Smooth muscle cell (in vitro differentiated cells): ENCODE measurements at regions not wholly inside any gene's neighbourhood (a gene's known extent, or its start where the extent isn't known, plus 50 kb on each side); places are given as distances from the start of the nearest gene placed in this dataset.

ENCODE experiments used
- DNase-seq: peaks from one replicate; lab custom pipeline; 2025; ENCODE audit not compliant: unreplicated experiment; lab: John Stamatoyannopoulos, UW
- H2AFZ ChIP-seq: fragments of 200-600 bp; sonication (generic); 2 replicates; pipeline ENCODE4 v1.6.0; 2016; ENCODE audit warnings: antibody characterized with exemption, low read depth, mild to moderate bottlenecking
- H3F3A ChIP-seq: fragments of 200-600 bp; sonication (generic); 2 replicates; pipeline ENCODE4 v1.6.0; 2017; ENCODE audit warnings: antibody characterized with exemption, low read depth
- H3K27ac ChIP-seq: fragments of 200-600 bp; sonication (generic); 2 replicates; pipeline ENCODE4 v1.5.1; 2016; ENCODE audit warnings: low read depth, mild to moderate bottlenecking
- H3K27me3 ChIP-seq: fragments of 200-600 bp; sonication (generic); 2 replicates; pipeline ENCODE4 v1.6.1; 2016; ENCODE audit warnings: low read depth, mild to moderate bottlenecking
- H3K36me3 ChIP-seq: fragments of 200-600 bp; sonication (generic); 2 replicates; pipeline ENCODE4 v1.5.1; 2016; ENCODE audit warnings: low read depth
- H3K4me1 ChIP-seq: fragments of 200-600 bp; sonication (generic); 2 replicates; pipeline ENCODE4 v1.5.1; 2016; ENCODE audit warnings: low read depth
- H3K4me2 ChIP-seq: fragments of 200-600 bp; sonication (generic); 2 replicates; pipeline ENCODE4 v1.6.0; 2016; ENCODE audit warnings: mild to moderate bottlenecking
- H3K4me3 ChIP-seq: fragments of 200-600 bp; sonication (generic); 2 replicates; pipeline ENCODE4 v1.5.1; 2016; ENCODE audit warnings: mild to moderate bottlenecking
- H3K79me2 ChIP-seq: fragments of 200-600 bp; sonication (generic); 2 replicates; pipeline ENCODE4 v1.6.0; 2016; ENCODE audit warnings: low read depth, mild to moderate bottlenecking
- H3K9ac ChIP-seq: fragments of 200-600 bp; sonication (generic); 2 replicates; pipeline ENCODE4 v1.6.0; 2016; ENCODE audit warnings: low read depth
- H3K9me3 ChIP-seq: fragments of 200-600 bp; sonication (generic); replicated peaks from 2 replicates; pipeline ENCODE4 v1.5.1; 2016; ENCODE audit warnings: low read depth
- H4K20me1 ChIP-seq: fragments of 200-600 bp; sonication (generic); 2 replicates; pipeline ENCODE4 v1.6.0; 2016; ENCODE audit warnings: low read depth
- CTCF ChIP-seq: fragments of 200-600 bp; sonication (generic); IDR thresholded peaks from 2 replicates; pipeline ENCODE4 v1.5.1; 2017; ENCODE audit warnings: borderline replicate concordance, mild to moderate bottlenecking, antibody characterized with exemption; ENCODE audit not compliant: insufficient read depth, poor library complexity, severe bottlenecking
- WGBS: methylation state at CpG from one replicate; pipeline ENCODE4 v1.1.7; 2016; ENCODE audit warnings: low lambda C conversion rate; 5-methylcytosine and 5-hydroxymethylcytosine counted together

GRCh38 chr4:111854494-111855087 lies 290.7 kb upstream of the FAM241A start:
- no peak overlapping the region for H2AFZ ChIP-seq
- WGBS = 0% methylated on average over 1 of the region's 1 CpG
- peak; percentile 80 for TF ChIP-seq CTCF

GRCh38 chr4:111855308-111855707 lies 289.9 kb upstream of the FAM241A start:
- Histone ChIP-seq H4K20me1 (no peaks in the 10 kb centered on the region), H2AFZ (no peak overlapping the region), H3K9ac (no peak overlapping the region), H3K36me3 (no peaks in the 10 kb centered on the region), H3K27me3 (no peaks in the 10 kb centered on the region), H3K79me2 (no peaks in the 10 kb centered on the region), H3K27ac (no peak overlapping the region), H3K4me1 (no peaks in the 10 kb centered on the region), H3K4me3 (no peak overlapping the region), H3K9me3 (no peaks in the 10 kb centered on the region), H3K4me2 (no peak overlapping the region), H3F3A (peaks cover under 1% of the 10 kb centered on the region)
- TF ChIP-seq CTCF = no peak
- DNase-seq = no peak
- WGBS = 85% methylated on average over 1 of the region's 1 CpG

More at GRCh38 chr4:111854494-111855087, 290.7 kb upstream of the FAM241A start:
- Histone ChIP-seq H3K27ac (no peak overlapping the region), H3K4me2 (no peak overlapping the region), H3F3A (peaks cover 5% of the 10 kb centered on the region), H4K20me1 (no peaks in the 10 kb centered on the region), H3K9ac (no peak overlapping the region), H3K4me1 (no peaks in the 10 kb centered on the region), H3K27me3 (no peaks in the 10 kb centered on the region), H3K9me3 (no peaks in the 10 kb centered on the region), H3K79me2 (no peaks in the 10 kb centered on the region), H3K4me3 (no peak overlapping the region), H3K36me3 (no peaks in the 10 kb centered on the region)
- no peak for DNase-seq

GRCh38 chr4:111864066-111864465 lies 281.2 kb upstream of the FAM241A start:
- WGBS = 70% methylated on average over 4 of the region's 4 CpGs
- no peaks in the 10 kb centered on the region for H3K9me3 ChIP-seq
- H3K4me2 ChIP-seq = no peak overlapping the region
- no peaks in the 10 kb centered on the region for H3K79me2 ChIP-seq
- no peak overlapping the region for H3K9ac ChIP-seq
- no peaks in the 10 kb centered on the region for H3K4me1 ChIP-seq
- H2AFZ ChIP-seq = no peak overlapping the region
- no peak overlapping the region for H3K27ac ChIP-seq
- no peak for DNase-seq
- H3F3A ChIP-seq = no peaks in the 10 kb centered on the region
- H3K4me3 ChIP-seq = no peak overlapping the region
- no peaks in the 10 kb centered on the region for H4K20me1 ChIP-seq
- no peak for TF ChIP-seq CTCF
- no peaks in the 10 kb centered on the region for H3K36me3 ChIP-seq
- no peaks in the 10 kb centered on the region for H3K27me3 ChIP-seq

- Histone ChIP-seq H2AFZ (no peak overlapping the region), H4K20me1 (no peaks in the 10 kb centered on the region), H3K79me2 (no peaks in the 10 kb centered on the region), H3K27me3 (no peaks in the 10 kb centered on the region), H3K4me1 (no peaks in the 10 kb centered on the region), H3K4me3 (no peak overlapping the region), H3K4me2 (no peak overlapping the region), H3F3A (no peaks in the 10 kb centered on the region), H3K9me3 (no peaks in the 10 kb centered on the region), H3K9ac (no peak overlapping the region), H3K27ac (no peak overlapping the region), H3K36me3 (no peaks in the 10 kb centered on the region)
- over 99% methylated on average over 4 of the region's 4 CpGs for WGBS
- DNase-seq = no peak
- no peak for TF ChIP-seq CTCF
Measured at GRCh38 chr4:111869339-111869738, 275.9 kb upstream of the FAM241A start.
